ENCODE measurements at regions not wholly inside any gene's neighbourhood (a gene's known extent, or its start where the extent isn't known, plus 50 kb on each side); places are given as distances from the start of the nearest gene placed in this dataset.
"Not testable (repeated sequence)": the region's sequence is repeated elsewhere in the genome, so short reads cannot be mapped to it uniquely, and the experiment has no call there.

- ChIA-PET CTCF (no interaction called here), POLR2A (no interaction called here)
- no peaks in the 10 kb centered on the region for H3K9me3 ChIP-seq (ENCODE audit: control insufficient read depth, insufficient read depth, low read depth, low read length)
- H3K36me3 ChIP-seq (ENCODE audit: control insufficient read depth in 2 of 2, insufficient read depth in 1 of 2, low read length in 2 of 2) = no peaks in the 10 kb centered on the region
- H3K4me3 ChIP-seq (ENCODE audit: low read depth, low read length) = no peak overlapping the region
- H3K4me1 ChIP-seq (ENCODE audit: control insufficient read depth, insufficient read depth, low read length) = no peaks in the 10 kb centered on the region
- H3K27ac ChIP-seq (ENCODE audit: extremely low read depth, low read depth, low read length) = no peak overlapping the region
- TF ChIP-seq ZBTB1 (tag by site-specific recombination; IDR thresholded peaks at IDR 0.05) (no peak), KLF10 (tag by site-specific recombination; IDR thresholded peaks at IDR 0.05) (no peak), PBX3 (CRISPR knock-in tag; IDR thresholded peaks at IDR 0.05) (no peak), ZNF558 (tag by site-specific recombination; IDR thresholded peaks at IDR 0.05) (no peak), YY2 (tag by site-specific recombination; IDR thresholded peaks at IDR 0.05) (no peak), ZNF184 (tag by site-specific recombination; IDR thresholded peaks at IDR 0.05) (no peak)
Observed at GRCh38 chr6:67914419-67914818, 720.7 kb upstream of the ADGRB3 start.

GRCh38 chr6:67909354-67909753 is 725.7 kb upstream of the ADGRB3 start:
- Histone ChIP-seq H3K36me3 (ENCODE audit: control insufficient read depth in 2 of 2, insufficient read depth in 1 of 2, low read length in 2 of 2) (no peaks in the 10 kb centered on the region), H3K9me3 (ENCODE audit: control insufficient read depth, insufficient read depth, low read depth, low read length) (no peaks in the 10 kb centered on the region), H3K4me3 (ENCODE audit: low read depth, low read length) (no peak overlapping the region), H3K27ac (ENCODE audit: extremely low read depth, low read depth, low read length) (no peak overlapping the region), H3K4me1 (ENCODE audit: control insufficient read depth, insufficient read depth, low read length) (no peaks in the 10 kb centered on the region)
- ChIA-PET POLR2A (no interaction called here), CTCF (no interaction called here)
- TF ChIP-seq YY2 (tag by site-specific recombination; IDR thresholded peaks at IDR 0.05) (no peak), ZNF677 (tag by site-specific recombination; IDR thresholded peaks at IDR 0.05) (no peak), KLF7 (tag by site-specific recombination; IDR thresholded peaks at IDR 0.05; ENCODE audit: borderline replicate concordance) (no peak), TCF7L2 (IDR thresholded peaks at IDR 0.05; ENCODE audit: borderline replicate concordance, low read depth, low read length) (no peak), ZNF768 (tag by site-specific recombination; IDR thresholded peaks at IDR 0.05) (no peak), ZNF548 (tag by site-specific recombination; IDR thresholded peaks at IDR 0.05) (no peak)

- ChIA-PET POLR2A (no interaction called here), CTCF (no interaction called here)
- Histone ChIP-seq H3K4me1 (ENCODE audit: control insufficient read depth, insufficient read depth, low read length) (no peaks in the 10 kb centered on the region), H3K36me3 (ENCODE audit: control insufficient read depth in 2 of 2, insufficient read depth in 1 of 2, low read length in 2 of 2) (no peaks in the 10 kb centered on the region), H3K27ac (ENCODE audit: extremely low read depth, low read depth, low read length) (no peak overlapping the region), H3K9me3 (ENCODE audit: control insufficient read depth, insufficient read depth, low read depth, low read length) (no peaks in the 10 kb centered on the region), H3K4me3 (ENCODE audit: low read depth, low read length) (no peak overlapping the region)
- no peak for TF ChIP-seq ZNF837 (tag by site-specific recombination; IDR thresholded peaks at IDR 0.05)
- TF ChIP-seq GFI1B (tag by site-specific recombination; IDR thresholded peaks at IDR 0.05) = no peak
Observed at GRCh38 chr6:67908379-67908778, 726.7 kb upstream of the ADGRB3 start.

- POLR2A ChIA-PET; H3K4me3 ChIP-seq (ENCODE audit: low read depth, low read length); H3K4me1 ChIP-seq (ENCODE audit: control insufficient read depth, insufficient read depth, low read length); H3K9me3 ChIP-seq (ENCODE audit: control insufficient read depth, insufficient read depth, low read depth, low read length); H3K36me3 ChIP-seq (ENCODE audit: control insufficient read depth in 2 of 2, insufficient read depth in 1 of 2, low read length in 2 of 2); CTCF ChIA-PET; H3K27ac ChIP-seq (ENCODE audit: extremely low read depth, low read depth, low read length): not testable (repeated sequence)
Observed at GRCh38 chr6:67904735-67905134, 730.3 kb upstream of the ADGRB3 start.

GRCh38 chr6:67898875-67899274 is 736.2 kb upstream of the ADGRB3 start:
- no peak overlapping the region for H3K4me3 ChIP-seq (ENCODE audit: low read depth, low read length)
- no peaks in the 10 kb centered on the region for H3K36me3 ChIP-seq (ENCODE audit: control insufficient read depth in 2 of 2, insufficient read depth in 1 of 2, low read length in 2 of 2)
- no peaks in the 10 kb centered on the region for H3K4me1 ChIP-seq (ENCODE audit: control insufficient read depth, insufficient read depth, low read length)
- POLR2A ChIA-PET = no interaction called here
- no peaks in the 10 kb centered on the region for H3K9me3 ChIP-seq (ENCODE audit: control insufficient read depth, insufficient read depth, low read depth, low read length)
- no peak overlapping the region for H3K27ac ChIP-seq (ENCODE audit: extremely low read depth, low read depth, low read length)
- CTCF ChIA-PET = no interaction called here
- TF ChIP-seq TCF7L2 (IDR thresholded peaks at IDR 0.05; ENCODE audit: borderline replicate concordance, low read depth, low read length) (no peak), KLF1 (tag by site-specific recombination; IDR thresholded peaks at IDR 0.05) (no peak), ZNF623 (tag by site-specific recombination; IDR thresholded peaks at IDR 0.05) (no peak), HOXA7 (CRISPR knock-in tag; IDR thresholded peaks at IDR 0.05; ENCODE audit: borderline replicate concordance) (no peak), ZBTB17 (tag by site-specific recombination; IDR thresholded peaks at IDR 0.05) (no peak), ZNF394 (tag by site-specific recombination; IDR thresholded peaks at IDR 0.05; ENCODE audit: borderline replicate concordance) (no peak), ZNF423 (tag by site-specific recombination; IDR thresholded peaks at IDR 0.05) (no peak), BCL11A (tag by site-specific recombination; IDR thresholded peaks at IDR 0.05; ENCODE audit: low read depth) (no peak), ZNF214 (tag by site-specific recombination; IDR thresholded peaks at IDR 0.05; ENCODE audit: borderline replicate concordance) (no peak), ZSCAN16 (tag by site-specific recombination; IDR thresholded peaks at IDR 0.05) (no peak), ZBTB7A (tag by site-specific recombination; IDR thresholded peaks at IDR 0.05; ENCODE audit: low read depth) (no peak)

Data from HEK293 (cell line).